ENCODE measurements at regions not wholly inside any gene's neighbourhood (a gene's known extent, or its start where the extent isn't known, plus 50 kb on each side); places are given as distances from the start of the nearest gene placed in this dataset.

DNA sequence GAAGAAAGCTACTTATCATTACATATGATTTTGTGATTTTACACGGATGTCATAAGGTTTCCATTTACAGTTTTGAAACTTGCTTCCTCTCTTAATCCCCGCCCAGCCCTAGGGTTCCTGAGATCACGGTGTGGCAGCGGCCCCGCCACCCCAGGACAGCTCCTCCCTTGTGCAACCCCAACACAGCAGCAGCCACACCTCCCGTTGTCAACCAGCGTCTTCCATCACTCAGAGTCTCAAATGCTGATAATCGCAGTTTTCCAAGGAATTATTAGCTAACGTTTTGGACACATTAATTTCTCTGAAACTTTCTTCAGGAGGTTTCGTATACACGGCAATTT is 204.8 kb downstream of the THBS2 start:
- no peaks in the 10 kb centered on the region for H3K4me1 ChIP-seq (ENCODE audit: control insufficient read depth in 2 of 2, insufficient read depth in 2 of 2, low read length in 2 of 2)
- H3K9ac ChIP-seq (ENCODE audit: low read depth in 1 of 2, low read length in 2 of 2), result no peak overlapping the region
- H3K4me3 ChIP-seq (ENCODE audit: low read length in 2 of 2), result no peak overlapping the region
- H3K27ac ChIP-seq (ENCODE audit: low read depth in 2 of 2, low read length in 2 of 2), result no peak overlapping the region
- no peaks in the 10 kb centered on the region for H3K27me3 ChIP-seq (ENCODE audit: control insufficient read depth in 2 of 2, insufficient read depth in 2 of 2, low read length in 2 of 2)
- H3K9me3 ChIP-seq (ENCODE audit: control insufficient read depth in 2 of 2, low read length in 2 of 2), result no peaks in the 10 kb centered on the region
- H3K36me3 ChIP-seq (ENCODE audit: control insufficient read depth in 2 of 2, insufficient read depth in 2 of 2, low read length in 2 of 2), result no peaks in the 10 kb centered on the region

DNA sequence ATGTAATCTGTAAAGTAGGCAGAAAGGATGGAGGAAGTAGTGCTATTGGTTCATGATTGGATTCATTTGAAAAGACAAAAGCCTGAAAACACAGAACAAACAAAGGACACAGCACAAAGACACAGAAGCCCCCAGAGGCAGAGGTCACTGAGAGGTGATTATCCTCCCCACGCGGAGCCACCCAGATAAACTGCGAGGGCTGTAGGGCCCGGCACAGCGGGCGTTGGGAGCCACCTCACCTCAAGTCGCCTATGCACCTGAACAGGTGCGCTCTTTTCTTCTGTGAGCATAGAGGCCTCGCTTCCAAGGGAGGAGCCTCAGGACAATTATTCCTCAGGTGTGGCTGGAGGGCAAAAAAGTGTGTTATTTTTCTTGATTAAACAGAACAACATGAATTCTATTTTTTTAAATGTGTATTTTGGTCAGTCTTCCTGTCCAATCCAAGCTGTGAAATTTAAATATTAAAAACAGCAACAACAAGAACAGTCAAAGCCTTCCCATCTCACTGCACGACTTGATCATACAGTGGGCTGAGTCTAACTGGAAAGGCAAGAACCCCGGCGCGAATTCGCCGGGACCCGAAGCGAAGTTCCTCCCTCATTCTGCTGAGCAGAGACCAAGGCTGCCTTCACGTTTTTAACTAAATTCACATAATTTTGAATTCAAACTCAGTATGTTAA is 205.3 kb downstream of the THBS2 start:
- H3K36me3 ChIP-seq (ENCODE audit: control insufficient read depth in 2 of 2, insufficient read depth in 2 of 2, low read length in 2 of 2), result no peaks in the 10 kb centered on the region
- H3K4me3 ChIP-seq (ENCODE audit: low read length in 2 of 2), result no peak overlapping the region
- H3K9ac ChIP-seq (ENCODE audit: low read depth in 1 of 2, low read length in 2 of 2), result no peak overlapping the region
- no peaks in the 10 kb centered on the region for H3K27me3 ChIP-seq (ENCODE audit: control insufficient read depth in 2 of 2, insufficient read depth in 2 of 2, low read length in 2 of 2)
- no peaks in the 10 kb centered on the region for H3K9me3 ChIP-seq (ENCODE audit: control insufficient read depth in 2 of 2, low read length in 2 of 2)
- no peak overlapping the region for H3K27ac ChIP-seq (ENCODE audit: low read depth in 2 of 2, low read length in 2 of 2)
- no peaks in the 10 kb centered on the region for H3K4me1 ChIP-seq (ENCODE audit: control insufficient read depth in 2 of 2, insufficient read depth in 2 of 2, low read length in 2 of 2)

DNA sequence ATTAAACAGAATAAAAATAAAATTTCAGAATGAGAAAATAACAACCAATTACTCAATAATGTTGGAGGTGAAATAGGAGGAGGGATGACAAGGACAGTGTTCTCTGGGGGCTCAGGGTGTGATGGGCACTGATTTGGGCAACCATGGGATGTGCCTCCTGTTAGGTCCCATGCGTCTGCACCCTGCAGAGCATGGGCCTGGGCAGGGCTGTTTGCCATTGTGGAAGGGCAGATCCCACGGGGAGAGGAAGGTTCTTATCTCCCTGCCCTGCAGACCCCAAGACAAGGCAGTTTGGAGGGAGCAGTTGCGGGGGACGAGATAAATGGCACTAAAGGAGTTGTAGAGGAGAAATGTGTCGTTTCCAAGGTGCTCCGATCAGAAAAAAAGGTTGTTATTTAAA is 206.3 kb downstream of the THBS2 start:
- Histone ChIP-seq H3K9ac (ENCODE audit: low read depth in 1 of 2, low read length in 2 of 2) (no peak overlapping the region), H3K4me1 (ENCODE audit: control insufficient read depth in 2 of 2, insufficient read depth in 2 of 2, low read length in 2 of 2) (no peaks in the 10 kb centered on the region), H3K36me3 (ENCODE audit: control insufficient read depth in 2 of 2, insufficient read depth in 2 of 2, low read length in 2 of 2) (no peaks in the 10 kb centered on the region), H3K27ac (ENCODE audit: low read depth in 2 of 2, low read length in 2 of 2) (no peak overlapping the region), H3K4me3 (ENCODE audit: low read length in 2 of 2) (no peak overlapping the region), H3K9me3 (ENCODE audit: control insufficient read depth in 2 of 2, low read length in 2 of 2) (no peaks in the 10 kb centered on the region), H3K27me3 (ENCODE audit: control insufficient read depth in 2 of 2, insufficient read depth in 2 of 2, low read length in 2 of 2) (no peaks in the 10 kb centered on the region)

DNA sequence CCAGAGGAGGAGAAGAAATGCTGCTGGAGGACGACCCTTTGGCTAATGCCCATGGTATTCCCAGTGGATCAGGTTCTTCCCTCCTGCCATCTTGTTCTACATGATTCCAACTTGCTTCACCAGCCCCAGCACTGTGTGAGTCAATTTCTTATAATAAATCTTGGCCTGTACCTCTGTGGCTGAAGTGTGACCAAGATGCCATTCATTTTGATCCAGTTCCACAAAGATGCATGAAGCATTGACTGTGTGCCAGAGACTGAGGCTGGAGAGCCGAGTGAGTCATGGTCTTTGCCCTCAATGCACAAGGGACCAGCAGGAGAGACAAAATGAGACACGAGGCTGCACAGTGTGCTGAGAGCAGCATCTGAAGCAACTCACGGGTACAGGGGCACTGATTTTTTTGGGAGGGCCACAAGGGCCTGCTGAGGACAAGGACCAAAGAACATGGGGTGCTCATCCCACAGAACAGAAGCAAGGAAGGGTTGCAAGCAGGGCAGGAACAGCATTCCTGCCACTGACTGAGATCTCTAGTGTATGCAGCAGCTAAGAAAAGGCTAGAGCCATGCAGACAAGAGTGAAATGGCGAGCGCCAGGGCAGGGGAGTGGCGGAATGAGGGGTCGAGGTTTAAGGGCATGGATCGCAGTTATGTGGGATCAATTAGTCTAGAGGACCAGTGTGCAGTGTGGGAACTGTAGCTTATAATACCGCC is 207.0 kb downstream of the THBS2 start:
- Histone ChIP-seq H3K36me3 (ENCODE audit: control insufficient read depth in 2 of 2, insufficient read depth in 2 of 2, low read length in 2 of 2) (no peaks in the 10 kb centered on the region), H3K27ac (ENCODE audit: low read depth in 2 of 2, low read length in 2 of 2) (no peak overlapping the region), H3K9me3 (ENCODE audit: control insufficient read depth in 2 of 2, low read length in 2 of 2) (no peaks in the 10 kb centered on the region), H3K4me3 (ENCODE audit: low read length in 2 of 2) (no peak overlapping the region), H3K9ac (ENCODE audit: low read depth in 1 of 2, low read length in 2 of 2) (no peak overlapping the region), H3K27me3 (ENCODE audit: control insufficient read depth in 2 of 2, insufficient read depth in 2 of 2, low read length in 2 of 2) (no peaks in the 10 kb centered on the region), H3K4me1 (ENCODE audit: control insufficient read depth in 2 of 2, insufficient read depth in 2 of 2, low read length in 2 of 2) (no peaks in the 10 kb centered on the region)

DNA sequence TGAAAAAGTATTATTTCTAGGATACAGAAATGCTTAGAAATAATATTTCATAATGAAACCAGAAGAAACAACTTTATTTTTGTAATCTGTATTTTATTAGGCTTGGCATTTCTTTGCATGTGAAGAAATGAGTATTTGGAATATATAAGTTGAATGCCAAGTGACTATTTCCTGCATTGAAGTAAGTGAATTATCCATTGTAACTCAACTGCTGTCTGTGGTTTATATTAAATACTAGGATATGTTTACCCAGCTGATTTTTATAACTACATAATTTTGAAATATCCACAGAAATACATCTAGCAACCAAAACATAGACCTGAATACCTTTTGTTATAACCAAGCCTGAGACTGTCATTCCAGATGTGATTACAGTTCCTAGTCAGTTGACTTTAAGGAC is 207.6 kb downstream of the THBS2 start:
- no peak overlapping the region for H3K27ac ChIP-seq (ENCODE audit: low read depth in 2 of 2, low read length in 2 of 2)
- H3K27me3 ChIP-seq (ENCODE audit: control insufficient read depth in 2 of 2, insufficient read depth in 2 of 2, low read length in 2 of 2), result no peaks in the 10 kb centered on the region
- no peak overlapping the region for H3K4me3 ChIP-seq (ENCODE audit: low read length in 2 of 2)
- no peak overlapping the region for H3K9ac ChIP-seq (ENCODE audit: low read depth in 1 of 2, low read length in 2 of 2)
- H3K9me3 ChIP-seq (ENCODE audit: control insufficient read depth in 2 of 2, low read length in 2 of 2), result no peaks in the 10 kb centered on the region
- no peaks in the 10 kb centered on the region for H3K36me3 ChIP-seq (ENCODE audit: control insufficient read depth in 2 of 2, insufficient read depth in 2 of 2, low read length in 2 of 2)
- H3K4me1 ChIP-seq (ENCODE audit: control insufficient read depth in 2 of 2, insufficient read depth in 2 of 2, low read length in 2 of 2), result no peaks in the 10 kb centered on the region

DNA sequence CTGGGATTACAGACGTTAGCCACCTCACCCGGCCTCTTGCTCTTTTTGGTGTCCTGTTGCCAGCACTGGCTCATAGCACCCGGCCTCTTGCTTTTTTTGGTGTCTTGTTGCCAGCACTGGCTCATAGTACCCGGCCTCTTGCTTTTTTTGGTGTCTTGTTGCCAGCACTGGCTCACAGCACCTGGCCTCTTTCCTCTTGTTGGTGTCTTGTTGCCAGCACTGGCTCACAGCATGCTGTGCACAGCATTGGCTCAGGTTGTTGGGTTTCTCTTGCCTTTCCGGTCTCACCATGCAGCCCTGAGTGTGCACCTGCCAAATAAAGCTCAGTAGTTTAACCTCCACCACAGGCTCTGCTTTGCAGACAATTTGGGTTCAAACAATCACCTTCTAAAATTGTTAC is 208.2 kb downstream of the THBS2 start:
- H3K27ac ChIP-seq (ENCODE audit: low read depth in 2 of 2, low read length in 2 of 2), result no peak overlapping the region
- no peak overlapping the region for H3K9ac ChIP-seq (ENCODE audit: low read depth in 1 of 2, low read length in 2 of 2)
- no peak overlapping the region for H3K4me3 ChIP-seq (ENCODE audit: low read length in 2 of 2)
- no peaks in the 10 kb centered on the region for H3K36me3 ChIP-seq (ENCODE audit: control insufficient read depth in 2 of 2, insufficient read depth in 2 of 2, low read length in 2 of 2)
- H3K4me1 ChIP-seq (ENCODE audit: control insufficient read depth in 2 of 2, insufficient read depth in 2 of 2, low read length in 2 of 2), result no peaks in the 10 kb centered on the region
- H3K9me3 ChIP-seq (ENCODE audit: control insufficient read depth in 2 of 2, low read length in 2 of 2), result no peaks in the 10 kb centered on the region
- no peaks in the 10 kb centered on the region for H3K27me3 ChIP-seq (ENCODE audit: control insufficient read depth in 2 of 2, insufficient read depth in 2 of 2, low read length in 2 of 2)

DNA sequence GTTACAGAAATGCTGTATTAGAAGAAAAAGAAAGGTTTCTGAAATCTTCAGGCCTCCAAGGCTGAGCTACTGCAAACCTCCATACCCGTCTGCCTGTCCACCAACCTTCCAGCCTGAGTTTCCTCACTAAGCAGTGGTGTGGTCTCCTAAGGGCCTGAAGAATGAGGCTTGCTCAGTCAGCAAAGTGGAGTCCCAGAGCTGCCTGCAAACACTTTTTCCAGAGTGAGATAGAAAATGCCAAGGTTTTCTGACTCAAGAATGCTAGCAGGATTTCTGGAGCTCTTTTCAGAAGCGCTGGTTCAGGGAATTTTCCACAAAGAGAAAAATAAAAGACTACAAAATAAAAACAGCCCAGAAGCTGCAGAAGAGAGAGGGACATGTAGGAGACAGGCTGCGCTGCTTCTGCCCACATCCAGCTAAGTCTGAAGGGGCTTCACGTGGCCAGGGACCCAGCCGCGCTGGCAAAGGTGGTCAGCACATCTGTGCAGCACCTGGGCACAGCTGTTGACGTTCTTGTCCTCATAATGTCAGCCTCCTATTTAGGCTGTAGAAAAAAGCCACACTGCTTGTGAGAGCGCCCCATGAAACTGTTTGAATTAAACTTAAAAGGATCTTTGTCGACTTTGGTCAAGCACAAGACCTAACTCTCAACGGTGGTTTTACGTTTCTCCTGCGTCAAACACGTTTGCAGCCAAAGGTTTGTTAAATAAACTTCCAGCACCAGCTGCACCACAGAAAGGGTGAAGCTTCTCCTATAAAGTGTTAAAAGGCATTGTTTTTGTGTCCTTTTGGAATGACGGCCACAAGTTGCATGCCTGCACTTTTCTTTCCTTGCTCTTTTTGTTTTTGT is 209.0 kb downstream of the THBS2 start:
- Histone ChIP-seq H3K9ac (ENCODE audit: low read depth in 1 of 2, low read length in 2 of 2) (no peak overlapping the region), H3K9me3 (ENCODE audit: control insufficient read depth in 2 of 2, low read length in 2 of 2) (no peaks in the 10 kb centered on the region), H3K4me3 (ENCODE audit: low read length in 2 of 2) (no peak overlapping the region), H3K27me3 (ENCODE audit: control insufficient read depth in 2 of 2, insufficient read depth in 2 of 2, low read length in 2 of 2) (no peaks in the 10 kb centered on the region), H3K27ac (ENCODE audit: low read depth in 2 of 2, low read length in 2 of 2) (no peak overlapping the region), H3K4me1 (ENCODE audit: control insufficient read depth in 2 of 2, insufficient read depth in 2 of 2, low read length in 2 of 2) (no peaks in the 10 kb centered on the region), H3K36me3 (ENCODE audit: control insufficient read depth in 2 of 2, insufficient read depth in 2 of 2, low read length in 2 of 2) (no peaks in the 10 kb centered on the region)

DNA sequence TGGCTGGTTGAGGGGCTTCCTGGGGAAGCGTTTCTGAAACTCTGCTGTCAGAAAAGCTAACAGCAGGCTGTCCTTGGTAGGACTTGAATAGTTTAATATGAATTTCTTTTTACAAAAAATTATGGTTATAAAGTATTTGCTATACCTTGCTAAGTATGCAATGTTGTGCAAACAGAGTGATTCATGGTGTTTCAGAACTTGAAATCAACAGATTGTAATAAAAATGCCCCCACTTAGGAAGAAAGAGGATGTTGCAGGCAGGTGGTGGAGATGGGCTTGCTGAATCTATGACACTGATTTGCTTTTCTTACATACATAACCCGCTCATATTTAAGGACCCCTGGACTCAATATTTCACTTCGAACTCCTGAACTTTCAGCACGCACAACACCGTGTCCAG is 211.6 kb downstream of the THBS2 start:
- Histone ChIP-seq H3K4me1 (ENCODE audit: control insufficient read depth in 2 of 2, insufficient read depth in 2 of 2, low read length in 2 of 2) (no peaks in the 10 kb centered on the region), H3K27me3 (ENCODE audit: control insufficient read depth in 2 of 2, insufficient read depth in 2 of 2, low read length in 2 of 2) (no peaks in the 10 kb centered on the region), H3K9me3 (ENCODE audit: control insufficient read depth in 2 of 2, low read length in 2 of 2) (no peaks in the 10 kb centered on the region), H3K4me3 (ENCODE audit: low read length in 2 of 2) (no peak overlapping the region), H3K27ac (ENCODE audit: low read depth in 2 of 2, low read length in 2 of 2) (no peak overlapping the region), H3K36me3 (ENCODE audit: control insufficient read depth in 2 of 2, insufficient read depth in 2 of 2, low read length in 2 of 2) (no peaks in the 10 kb centered on the region), H3K9ac (ENCODE audit: low read depth in 1 of 2, low read length in 2 of 2) (no peak overlapping the region)

DNA sequence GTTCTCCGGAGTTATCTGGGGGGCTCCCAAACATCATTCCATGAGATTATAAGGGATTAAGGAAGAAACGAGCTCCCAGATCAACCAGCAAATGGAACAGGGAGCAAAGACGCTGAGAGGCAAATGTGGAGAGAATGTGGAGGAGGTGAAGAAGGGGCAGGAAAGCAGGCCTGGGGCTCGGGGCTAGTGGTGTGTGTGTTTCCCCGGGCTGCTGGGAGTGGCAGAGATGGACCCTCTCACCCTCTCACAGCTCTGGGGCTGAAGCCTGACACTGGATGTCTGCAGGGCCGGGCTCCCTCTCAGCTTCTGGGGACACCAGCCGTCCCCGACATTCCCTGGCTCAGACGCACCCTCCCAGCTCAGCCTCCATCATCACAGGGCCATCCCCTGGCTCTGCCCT is 212.6 kb downstream of the THBS2 start:
- Histone ChIP-seq H3K9me3 (ENCODE audit: control insufficient read depth in 2 of 2, low read length in 2 of 2) (no peaks in the 10 kb centered on the region), H3K4me3 (ENCODE audit: low read length in 2 of 2) (no peak overlapping the region), H3K9ac (ENCODE audit: low read depth in 1 of 2, low read length in 2 of 2) (no peak overlapping the region), H3K27me3 (ENCODE audit: control insufficient read depth in 2 of 2, insufficient read depth in 2 of 2, low read length in 2 of 2) (no peaks in the 10 kb centered on the region), H3K27ac (ENCODE audit: low read depth in 2 of 2, low read length in 2 of 2) (no peak overlapping the region), H3K36me3 (ENCODE audit: control insufficient read depth in 2 of 2, insufficient read depth in 2 of 2, low read length in 2 of 2) (no peaks in the 10 kb centered on the region), H3K4me1 (ENCODE audit: control insufficient read depth in 2 of 2, insufficient read depth in 2 of 2, low read length in 2 of 2) (no peaks in the 10 kb centered on the region)

DNA sequence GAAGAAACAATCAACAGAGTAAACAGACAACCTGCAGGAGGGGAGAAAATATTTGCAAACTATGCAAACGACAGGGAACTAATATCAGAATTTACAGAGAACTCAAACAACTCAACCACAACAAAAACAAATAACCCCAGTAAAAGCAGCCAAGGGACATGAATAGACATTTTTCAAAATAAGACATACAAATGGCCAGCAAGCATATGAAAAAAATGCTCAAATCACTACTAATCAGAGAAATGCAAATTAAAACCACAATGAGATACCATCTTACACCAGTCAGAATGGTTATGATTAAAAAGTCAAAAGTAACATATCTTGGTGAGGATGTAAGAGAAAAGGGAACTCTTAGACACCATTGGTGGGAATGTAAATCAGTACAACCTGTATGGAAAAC is 215.0 kb downstream of the THBS2 start:
- H3K9ac ChIP-seq (ENCODE audit: low read depth in 1 of 2, low read length in 2 of 2), result no peak overlapping the region
- no peaks in the 10 kb centered on the region for H3K9me3 ChIP-seq (ENCODE audit: control insufficient read depth in 2 of 2, low read length in 2 of 2)
- no peak overlapping the region for H3K4me3 ChIP-seq (ENCODE audit: low read length in 2 of 2)
- H3K36me3 ChIP-seq (ENCODE audit: control insufficient read depth in 2 of 2, insufficient read depth in 2 of 2, low read length in 2 of 2), result no peaks in the 10 kb centered on the region
- no peaks in the 10 kb centered on the region for H3K4me1 ChIP-seq (ENCODE audit: control insufficient read depth in 2 of 2, insufficient read depth in 2 of 2, low read length in 2 of 2)
- no peak overlapping the region for H3K27ac ChIP-seq (ENCODE audit: low read depth in 2 of 2, low read length in 2 of 2)
- H3K27me3 ChIP-seq (ENCODE audit: control insufficient read depth in 2 of 2, insufficient read depth in 2 of 2, low read length in 2 of 2), result no peaks in the 10 kb centered on the region
